ENCODE measurements at regions not wholly inside any gene's neighbourhood (a gene's known extent, or its start where the extent isn't known, plus 50 kb on each side); places are given as distances from the start of the nearest gene placed in this dataset.

DNA sequence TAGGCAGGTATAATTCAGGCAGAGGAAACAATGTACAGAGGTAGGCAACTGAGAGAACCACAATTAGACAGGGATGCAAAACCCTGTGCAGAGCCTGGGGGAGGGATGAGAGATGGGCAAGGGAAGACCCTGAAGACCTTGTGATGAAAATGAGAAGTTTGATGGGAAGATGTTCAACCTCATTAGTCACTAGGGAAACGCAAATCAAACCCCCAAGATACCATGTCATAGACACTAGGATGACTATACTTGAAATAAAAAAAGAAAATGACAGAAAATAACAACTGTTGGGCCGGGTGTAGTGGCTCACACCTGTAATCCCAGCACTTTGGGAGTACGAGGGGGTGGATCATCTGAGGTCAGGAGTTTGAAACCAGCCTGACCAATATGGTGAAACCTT, 813.1 kb downstream of the CDH11 start:
- TF ChIP-seq, protein P1, sequence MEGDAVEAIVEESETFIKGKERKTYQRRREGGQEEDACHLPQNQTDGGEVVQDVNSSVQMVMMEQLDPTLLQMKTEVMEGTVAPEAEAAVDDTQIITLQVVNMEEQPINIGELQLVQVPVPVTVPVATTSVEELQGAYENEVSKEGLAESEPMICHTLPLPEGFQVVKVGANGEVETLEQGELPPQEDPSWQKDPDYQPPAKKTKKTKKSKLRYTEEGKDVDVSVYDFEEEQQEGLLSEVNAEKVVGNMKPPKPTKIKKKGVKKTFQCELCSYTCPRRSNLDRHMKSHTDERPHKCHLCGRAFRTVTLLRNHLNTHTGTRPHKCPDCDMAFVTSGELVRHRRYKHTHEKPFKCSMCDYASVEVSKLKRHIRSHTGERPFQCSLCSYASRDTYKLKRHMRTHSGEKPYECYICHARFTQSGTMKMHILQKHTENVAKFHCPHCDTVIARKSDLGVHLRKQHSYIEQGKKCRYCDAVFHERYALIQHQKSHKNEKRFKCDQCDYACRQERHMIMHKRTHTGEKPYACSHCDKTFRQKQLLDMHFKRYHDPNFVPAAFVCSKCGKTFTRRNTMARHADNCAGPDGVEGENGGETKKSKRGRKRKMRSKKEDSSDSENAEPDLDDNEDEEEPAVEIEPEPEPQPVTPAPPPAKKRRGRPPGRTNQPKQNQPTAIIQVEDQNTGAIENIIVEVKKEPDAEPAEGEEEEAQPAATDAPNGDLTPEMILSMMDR (IDR thresholded peaks at IDR 0.05): no peak
- TF ChIP-seq POLR2AphosphoS5 (IDR thresholded peaks at IDR 0.05) (no peak), POLR2A (IDR thresholded peaks at IDR 0.05) (no peak)

Measured in stomach (tissue), 4 donors.